HCT116 (cell line): ENCODE measurements at regions not wholly inside any gene's neighbourhood (a gene's known extent, or its start where the extent isn't known, plus 50 kb on each side); places are given as distances from the start of the nearest gene placed in this dataset.

Experiments used
- ATAC-seq: fragments of 200-7000 bp; cut with Tn5 transposase; 2 replicates; pipeline ENCODE4 v1.9.1; 2020; ENCODE audit warnings: mild to moderate bottlenecking, moderate library complexity
- BruUV-seq: library from RNA; stranded (reverse); fragments of 400-500 nt; replicated peaks from 2 replicates; lab custom pipeline; 2021; lab: Mats Ljungman, UMichigan
- CTCF ChIA-PET: fragments of 300-600 bp; sonication (Branson Sonifier 250); formaldehyde crosslinking; loops from one replicate; lab custom pipeline; 2021; ENCODE audit warnings: antibody characterized with exemption; lab: Charles Lee
- POLR2A ChIA-PET: fragments of 300-600, 350-600 bp; sonication (Branson Sonifier 250); formaldehyde crosslinking; loops from one replicate; lab custom pipeline; 2021; ENCODE audit warnings: antibody characterized with exemption; lab: Charles Lee
- RAD21 ChIA-PET, 2 experiments: fragments of 300-600 bp; sonication (Branson Sonifier 250); formaldehyde crosslinking; loops; one replicate each; lab custom pipeline; 2023; ENCODE audit warnings: low total read pairs in 2 of 2; ENCODE audit not compliant: uncharacterized antibody in 2 of 2, unreplicated experiment in 2 of 2, low non-redundant PET in 1 of 2; lab: Charles Lee
- DNase-seq: peaks from one replicate; pipeline ENCODE4 v3.0.0-alpha.2; 2010; ENCODE audit warnings: low read depth, low spot score
- H2AFZ ChIP-seq: fragments of 200-600 bp; shearing (Covaris generic), sonication (generic); 2 replicates; pipeline ENCODE4 v1.6.1; 2017; ENCODE audit warnings: low read depth, mixed run types, mixed read lengths, antibody characterized with exemption, low read length; ENCODE audit not compliant: poor library complexity, severe bottlenecking
- H3K27ac ChIP-seq: 2 replicates; pipeline ENCODE4 v1.5.1; 2012; ENCODE audit warnings: low read depth, low read length
- H3K27me3 ChIP-seq: fragments of 200-600 bp; sonication (generic); 2 replicates; pipeline ENCODE4 v1.6.1; 2016; ENCODE audit warnings: mixed run types, low read length, mixed read lengths; ENCODE audit not compliant: insufficient read depth
- H3K36me3 ChIP-seq, 2 experiments: fragments of 200-500 bp in 1 of 2; fragments of 200-600 bp in 1 of 2; sonication (Bioruptor generic) in 1 of 2; sonication (generic) in 1 of 2; 2 replicates each; pipeline versions ENCODE4 v1.5.1 to v1.6.1; 2014 to 2016; ENCODE audit warnings: low read length in 2 of 2, inconsistent platforms in 1 of 2, mixed read lengths in 1 of 2, mixed run types in 1 of 2; ENCODE audit not compliant: insufficient read depth in 2 of 2, control insufficient read depth in 1 of 2
- H3K4me1 ChIP-seq, 2 experiments: fragments of 200-600 bp in 1 of 2; sonication (generic) in 1 of 2; 2 replicates each; pipeline versions ENCODE4 v1.5.1 to v1.6.1; 2012 to 2017; ENCODE audit warnings: low read length in 2 of 2, inconsistent platforms in 1 of 2, mild to moderate bottlenecking in 1 of 2, mixed read lengths in 1 of 2, mixed run types in 1 of 2, moderate library complexity in 1 of 2; ENCODE audit not compliant: insufficient read depth in 2 of 2, control insufficient read depth in 1 of 2
- H3K4me2 ChIP-seq: fragments of 200-600 bp; sonication (generic); 2 replicates; pipeline ENCODE4 v1.6.1; 2017; ENCODE audit warnings: mixed run types, low read length, mixed read lengths
- H3K4me3 ChIP-seq, 2 experiments: fragments of 200-600 bp in 1 of 2; sonication (generic) in 1 of 2; replicated peaks in 1 of 2; 2 replicates each; pipeline ENCODE4 v1.5.1; 2011 to 2016; ENCODE audit warnings: low read length in 2 of 2, control low read depth in 1 of 2, low read depth in 1 of 2, mild to moderate bottlenecking in 1 of 2, mixed read lengths in 1 of 2, mixed run types in 1 of 2
- H3K79me2 ChIP-seq: fragments of 200-600 bp; sonication (generic); 2 replicates; pipeline ENCODE4 v1.6.1; 2017; ENCODE audit warnings: mild to moderate bottlenecking, mixed run types, low read length, moderate library complexity, mixed read lengths; ENCODE audit not compliant: insufficient read depth
- H3K9ac ChIP-seq: fragments of 200-600 bp; sonication (generic); 2 replicates; pipeline ENCODE4 v1.6.1; 2016; ENCODE audit warnings: low read length, mixed read lengths
- H3K9me2 ChIP-seq: fragments of 200-600 bp; sonication (generic), shearing (Covaris generic); 2 replicates; pipeline ENCODE4 v1.6.1; 2017; ENCODE audit warnings: mixed run types, mild to moderate bottlenecking, moderate library complexity; ENCODE audit not compliant: insufficient read depth
- H3K9me3 ChIP-seq, 2 experiments: fragments of 200-500 bp in 1 of 2; fragments of 200-600 bp in 1 of 2; sonication (Bioruptor generic) in 1 of 2; sonication (generic) in 1 of 2; 2 replicates each; pipeline ENCODE4 v1.6.1; 2014 to 2017; ENCODE audit warnings: low read length in 2 of 2, mixed read lengths in 2 of 2, inconsistent platforms in 1 of 2, low read depth in 1 of 2, mild to moderate bottlenecking in 1 of 2, mixed run types in 1 of 2, moderate library complexity in 1 of 2; ENCODE audit not compliant: control insufficient read depth in 1 of 2, insufficient read depth in 1 of 2
- H4K20me1 ChIP-seq: fragments of 200-600 bp; sonication (generic), shearing (Covaris generic); 2 replicates; pipeline ENCODE4 v1.6.1; 2017; ENCODE audit warnings: mixed run types, mild to moderate bottlenecking, moderate library complexity; ENCODE audit not compliant: insufficient read depth
- ATF3 ChIP-seq: IDR thresholded peaks from 2 replicates; pipeline ENCODE4 v1.6.1; 2012
- EGR1 ChIP-seq: IDR thresholded peaks from 2 replicates; pipeline ENCODE4 v1.6.1; 2012; ENCODE audit warnings: low read depth
- EZH2 ChIP-seq: fragments of 200-600 bp; sonication (generic); IDR thresholded peaks from 2 replicates; pipeline ENCODE4 v1.6.1; 2017; ENCODE audit warnings: antibody characterized with exemption, mixed run types
- FOSL1 ChIP-seq: IDR thresholded peaks from 2 replicates; pipeline ENCODE4 v1.6.1; 2012; ENCODE audit warnings: low read depth
- JUND ChIP-seq: IDR thresholded peaks from 2 replicates; pipeline ENCODE4 v1.6.1; 2012
- REST ChIP-seq: IDR thresholded peaks from 2 replicates; pipeline ENCODE4 v1.6.1; 2012; ENCODE audit warnings: low read depth
- SP1 ChIP-seq: IDR thresholded peaks from 2 replicates; pipeline ENCODE4 v1.6.1; 2012; ENCODE audit warnings: low read depth
- ZFX ChIP-seq: fragments of 450-650 bp; IDR thresholded peaks from 2 replicates; pipeline ENCODE4 v1.6.1; 2017
- intact Hi-C: fragments of 100-400 bp; cut with micrococcal nuclease; formaldehyde crosslinking; loops from 2 replicates; pipeline ENCODE4 v1.10.0; 2022
- TF ChIP-seq, protein P1 (sequence below), 3 experiments: fragments of 200-600 bp in 1 of 3; sonication (generic) in 1 of 3; IDR thresholded peaks in 2 of 3; conservative IDR thresholded peaks in 1 of 3; 2 replicates each; pipeline ENCODE4 v1.5.1; 2012 to 2017; ENCODE audit warnings: low read depth in 2 of 3, low read length in 2 of 3, antibody characterized with exemption in 1 of 3, borderline replicate concordance in 1 of 3, control low read depth in 1 of 3, mild to moderate bottlenecking in 1 of 3, mixed read lengths in 1 of 3, mixed run types in 1 of 3, moderate library complexity in 1 of 3; ENCODE audit not compliant: insufficient read depth in 1 of 3
- TF ChIP-seq, protein P2 (sequence below): IDR thresholded peaks from 2 replicates; pipeline ENCODE4 v1.6.1; 2011; ENCODE audit warnings: mild to moderate bottlenecking, low read length, moderate library complexity; ENCODE audit not compliant: insufficient replicate concordance; ENCODE audit errors: extremely low read depth

DNA sequence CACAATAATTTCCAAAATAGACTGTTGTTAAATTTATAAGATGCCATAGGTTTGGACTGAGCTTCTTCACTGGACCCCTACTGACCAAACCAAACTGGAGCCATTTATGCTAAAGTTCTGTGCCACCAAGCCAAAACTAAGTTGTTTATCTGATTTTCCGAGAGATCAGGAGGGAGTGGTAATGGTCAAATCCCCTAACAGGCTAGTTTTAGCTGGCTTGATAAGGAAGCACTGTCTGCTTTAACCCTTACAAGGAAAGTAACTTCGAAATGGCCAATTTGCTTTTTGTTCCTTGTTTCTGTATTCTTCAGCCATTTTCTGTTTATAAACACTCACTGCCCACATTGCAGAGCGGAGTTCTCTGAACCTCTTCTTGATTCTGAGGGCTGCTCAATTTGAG, 246.8 kb upstream of the TUT7 start:
- H3K9me3 ChIP-seq = no peaks in the 10 kb centered on the region
- TF ChIP-seq EZH2 = no peak
- H3K4me3 ChIP-seq = no peak overlapping the region
- POLR2A ChIA-PET = no interaction called here
- no peak overlapping the region for H3K4me2 ChIP-seq
- H3K36me3 ChIP-seq = no peaks in the 10 kb centered on the region
- no peaks in the 10 kb centered on the region for H3K4me1 ChIP-seq
- H4K20me1 ChIP-seq = no peaks in the 10 kb centered on the region
- CTCF ChIA-PET = no interaction called here
- DNase-seq (no peak), ATAC-seq (no peak)
- no peaks in the 10 kb centered on the region for H3K9me2 ChIP-seq
- BruUV-seq = no TSS peak
- no peak overlapping the region for H3K27ac ChIP-seq
- H3K79me2 ChIP-seq = no peaks in the 10 kb centered on the region
- H2AFZ ChIP-seq = no peak overlapping the region
- RAD21 ChIA-PET = no interaction called here
- H3K27me3 ChIP-seq = peaks cover 72% of the 10 kb centered on the region
- no peak overlapping the region for H3K9ac ChIP-seq
- intact Hi-C loops = no loop called here

DNA sequence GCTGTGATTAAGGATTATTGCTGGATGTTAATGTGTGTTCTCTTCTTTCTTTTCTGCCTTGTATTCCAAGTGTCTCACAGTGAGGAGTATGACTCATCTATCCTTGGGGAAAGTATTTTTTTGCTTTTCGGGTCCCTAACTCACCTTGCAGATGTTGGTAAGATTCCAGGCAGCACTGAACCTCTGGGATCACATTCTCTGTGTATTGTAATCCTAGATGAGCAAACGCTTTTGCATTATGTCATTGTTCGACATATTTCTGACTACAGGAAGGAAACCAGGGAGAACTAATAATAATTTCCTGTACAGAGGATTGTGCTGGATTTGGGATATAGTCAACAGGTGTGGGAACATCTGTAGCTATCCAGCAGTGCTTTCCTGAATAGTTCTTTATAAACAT, 246.1 kb upstream of the TUT7 start:
- ChIA-PET POLR2A (no interaction called here), RAD21 (no interaction called here), CTCF (no interaction called here)
- TF ChIP-seq REST (no peak), ZFX (no peak), JUND (no peak), ATF3 (no peak), EZH2 (no peak), SP1 (no peak), EGR1 (no peak), FOSL1 (no peak)
- TF ChIP-seq, protein P1, sequence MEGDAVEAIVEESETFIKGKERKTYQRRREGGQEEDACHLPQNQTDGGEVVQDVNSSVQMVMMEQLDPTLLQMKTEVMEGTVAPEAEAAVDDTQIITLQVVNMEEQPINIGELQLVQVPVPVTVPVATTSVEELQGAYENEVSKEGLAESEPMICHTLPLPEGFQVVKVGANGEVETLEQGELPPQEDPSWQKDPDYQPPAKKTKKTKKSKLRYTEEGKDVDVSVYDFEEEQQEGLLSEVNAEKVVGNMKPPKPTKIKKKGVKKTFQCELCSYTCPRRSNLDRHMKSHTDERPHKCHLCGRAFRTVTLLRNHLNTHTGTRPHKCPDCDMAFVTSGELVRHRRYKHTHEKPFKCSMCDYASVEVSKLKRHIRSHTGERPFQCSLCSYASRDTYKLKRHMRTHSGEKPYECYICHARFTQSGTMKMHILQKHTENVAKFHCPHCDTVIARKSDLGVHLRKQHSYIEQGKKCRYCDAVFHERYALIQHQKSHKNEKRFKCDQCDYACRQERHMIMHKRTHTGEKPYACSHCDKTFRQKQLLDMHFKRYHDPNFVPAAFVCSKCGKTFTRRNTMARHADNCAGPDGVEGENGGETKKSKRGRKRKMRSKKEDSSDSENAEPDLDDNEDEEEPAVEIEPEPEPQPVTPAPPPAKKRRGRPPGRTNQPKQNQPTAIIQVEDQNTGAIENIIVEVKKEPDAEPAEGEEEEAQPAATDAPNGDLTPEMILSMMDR (IDR thresholded peaks at IDR 0.05 in 2 of 3, conservative IDR thresholded peaks at IDR 0.05 in 1 of 3; ENCODE audit: borderline replicate concordance in 1 of 3, insufficient read depth in 1 of 3, low read depth in 2 of 3, low read length in 2 of 3) = no peak
- TF ChIP-seq, protein P2, sequence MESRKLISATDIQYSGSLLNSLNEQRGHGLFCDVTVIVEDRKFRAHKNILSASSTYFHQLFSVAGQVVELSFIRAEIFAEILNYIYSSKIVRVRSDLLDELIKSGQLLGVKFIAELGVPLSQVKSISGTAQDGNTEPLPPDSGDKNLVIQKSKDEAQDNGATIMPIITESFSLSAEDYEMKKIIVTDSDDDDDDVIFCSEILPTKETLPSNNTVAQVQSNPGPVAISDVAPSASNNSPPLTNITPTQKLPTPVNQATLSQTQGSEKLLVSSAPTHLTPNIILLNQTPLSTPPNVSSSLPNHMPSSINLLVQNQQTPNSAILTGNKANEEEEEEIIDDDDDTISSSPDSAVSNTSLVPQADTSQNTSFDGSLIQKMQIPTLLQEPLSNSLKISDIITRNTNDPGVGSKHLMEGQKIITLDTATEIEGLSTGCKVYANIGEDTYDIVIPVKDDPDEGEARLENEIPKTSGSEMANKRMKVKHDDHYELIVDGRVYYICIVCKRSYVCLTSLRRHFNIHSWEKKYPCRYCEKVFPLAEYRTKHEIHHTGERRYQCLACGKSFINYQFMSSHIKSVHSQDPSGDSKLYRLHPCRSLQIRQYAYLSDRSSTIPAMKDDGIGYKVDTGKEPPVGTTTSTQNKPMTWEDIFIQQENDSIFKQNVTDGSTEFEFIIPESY = no peak
- Histone ChIP-seq H3K4me1 (no peaks in the 10 kb centered on the region), H3K27me3 (peaks cover 75% of the 10 kb centered on the region), H3K27ac (no peak overlapping the region), H3K9me3 (no peaks in the 10 kb centered on the region), H4K20me1 (no peaks in the 10 kb centered on the region), H2AFZ (no peak overlapping the region), H3K36me3 (no peaks in the 10 kb centered on the region), H3K79me2 (no peaks in the 10 kb centered on the region), H3K4me3 (no peak overlapping the region), H3K9me2 (no peaks in the 10 kb centered on the region), H3K4me2 (no peak overlapping the region), H3K9ac (no peak overlapping the region)
- no peak for ATAC-seq
- intact Hi-C loops = no loop called here
- no TSS peak for BruUV-seq
- DNase-seq = no peak
